ENCODE measurements at regions not wholly inside any gene's neighbourhood (a gene's known extent, or its start where the extent isn't known, plus 50 kb on each side); places are given as distances from the start of the nearest gene placed in this dataset.

DNA sequence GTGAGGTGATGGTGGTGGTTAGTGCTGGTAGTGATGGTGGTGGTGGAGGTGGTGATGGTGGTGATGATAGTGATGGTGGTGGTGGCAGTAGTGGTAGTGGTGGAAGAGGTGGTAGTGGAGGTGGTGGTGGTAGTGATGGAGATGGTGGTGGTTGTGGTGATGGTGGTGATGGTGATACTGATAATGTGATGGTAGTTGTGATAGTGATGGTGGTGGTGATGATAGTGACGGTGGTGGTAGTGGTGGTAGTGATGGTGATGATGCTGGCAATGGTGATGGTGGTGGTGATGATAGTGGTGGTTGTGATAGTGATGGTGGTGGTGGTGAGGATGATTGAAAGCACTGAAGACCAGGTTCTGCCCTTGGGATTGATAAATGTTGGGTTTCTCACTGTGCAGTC lies 85.2 kb upstream of the SLC1A3 start:
- Histone ChIP-seq H3K9me3 (no peaks in the 10 kb centered on the region), H3K27ac (no peak overlapping the region), H3K4me3 (ENCODE audit: low read depth in 1 of 2, low read length in 1 of 2) (no peak overlapping the region), H3K4me1 (ENCODE audit: control insufficient read depth in 1 of 2, insufficient read depth in 1 of 2, low read depth in 1 of 2, low read length in 1 of 2) (no peaks in the 10 kb centered on the region), H3K36me3 (no peaks in the 10 kb centered on the region), H3K27me3 (no peaks in the 10 kb centered on the region)
- no peak for TF ChIP-seq CTCF (IDR thresholded peaks at IDR 0.05)

DNA sequence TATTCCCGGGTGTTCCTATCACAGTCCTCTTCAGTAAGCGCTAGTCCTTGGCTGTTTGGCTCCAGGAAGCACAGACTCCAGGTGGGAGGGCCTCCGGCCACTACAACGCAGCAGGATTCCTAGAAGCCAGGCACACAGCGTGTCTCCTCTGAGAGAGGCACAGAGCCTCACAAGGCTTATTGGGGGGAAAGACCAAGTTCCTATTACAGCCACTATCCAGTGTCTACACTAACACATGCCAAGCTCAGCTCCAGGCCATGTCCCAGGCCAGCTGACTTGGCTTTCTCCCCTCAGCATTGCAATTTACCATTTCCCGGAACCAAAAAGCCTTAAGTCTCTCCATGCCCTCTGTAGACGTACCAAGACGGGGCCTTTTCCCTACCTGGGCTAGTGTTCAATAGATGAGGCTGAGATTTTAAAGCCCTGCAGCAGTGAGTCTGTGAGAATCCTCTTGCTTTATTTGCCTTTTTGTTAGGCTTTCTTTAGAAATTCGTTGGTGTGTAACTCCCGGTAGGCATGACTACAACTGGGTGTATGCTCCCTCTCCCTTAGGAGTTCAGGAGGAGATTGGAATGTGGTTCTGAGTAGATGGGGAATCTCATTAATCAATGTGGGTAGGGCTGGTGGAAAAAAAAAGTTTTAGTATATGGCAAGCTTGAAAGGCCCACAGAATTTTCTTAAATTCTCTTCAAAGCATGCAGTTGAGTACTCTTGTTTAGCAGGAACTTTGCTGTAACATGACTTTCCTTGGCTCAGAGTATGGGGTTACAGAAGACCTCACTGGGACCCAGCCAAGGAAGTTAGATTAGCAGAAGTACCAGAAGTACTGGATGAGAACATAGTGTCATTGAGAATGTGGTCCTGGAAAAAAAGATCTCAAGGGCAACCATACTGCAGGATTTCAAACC lies 84.3 kb upstream of the SLC1A3 start:
- no peaks in the 10 kb centered on the region for H3K4me1 ChIP-seq (ENCODE audit: control insufficient read depth in 1 of 2, insufficient read depth in 1 of 2, low read depth in 1 of 2, low read length in 1 of 2)
- H3K27me3 ChIP-seq: no peaks in the 10 kb centered on the region
- H3K9me3 ChIP-seq: no peaks in the 10 kb centered on the region
- no peak overlapping the region for H3K27ac ChIP-seq
- H3K4me3 ChIP-seq (ENCODE audit: low read depth in 1 of 2, low read length in 1 of 2): no peak overlapping the region
- H3K36me3 ChIP-seq: no peaks in the 10 kb centered on the region
- no peak for TF ChIP-seq CTCF (IDR thresholded peaks at IDR 0.05)

DNA sequence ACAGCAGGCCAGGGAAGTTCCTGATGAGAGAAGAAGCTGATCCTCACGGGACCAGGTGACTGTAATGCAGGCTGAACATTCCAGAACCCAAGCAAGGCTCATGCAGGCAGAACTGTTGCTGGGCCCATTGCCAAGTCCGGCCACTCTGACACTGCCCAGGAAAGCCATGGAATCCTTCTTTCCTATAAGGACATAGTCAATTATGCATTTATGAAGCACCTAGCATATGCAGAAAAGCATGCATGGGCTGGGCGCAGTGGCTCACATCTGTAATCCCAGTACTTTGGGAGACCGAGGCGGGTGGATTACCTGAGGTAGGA lies 83.7 kb upstream of the SLC1A3 start:
- H3K27me3 ChIP-seq: no peaks in the 10 kb centered on the region
- H3K27ac ChIP-seq: no peak overlapping the region
- TF ChIP-seq CTCF (IDR thresholded peaks at IDR 0.05): no peak
- no peak overlapping the region for H3K4me3 ChIP-seq (ENCODE audit: low read depth in 1 of 2, low read length in 1 of 2)
- no peaks in the 10 kb centered on the region for H3K36me3 ChIP-seq
- no peaks in the 10 kb centered on the region for H3K9me3 ChIP-seq
- H3K4me1 ChIP-seq (ENCODE audit: control insufficient read depth in 1 of 2, insufficient read depth in 1 of 2, low read depth in 1 of 2, low read length in 1 of 2): no peaks in the 10 kb centered on the region

DNA sequence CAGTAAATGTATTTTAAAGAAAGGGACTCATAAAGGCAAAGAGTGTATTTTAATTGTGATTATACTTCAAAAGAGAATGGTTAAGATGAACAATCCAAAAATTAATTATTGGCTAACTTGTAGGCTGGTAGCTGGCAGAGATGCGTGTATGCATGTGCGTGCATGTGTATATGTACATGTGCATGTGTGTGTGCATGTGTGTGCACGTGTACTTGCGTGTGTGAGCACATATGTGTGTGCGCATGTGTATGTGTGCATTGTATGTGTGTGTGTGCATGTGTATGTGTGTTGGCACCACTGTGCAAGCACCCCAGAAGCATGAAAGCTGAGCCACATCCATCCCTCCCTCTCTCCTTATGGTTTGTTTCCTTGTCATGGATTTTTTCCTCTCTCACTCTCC lies 83.0 kb upstream of the SLC1A3 start:
- Histone ChIP-seq H3K27ac (no peak overlapping the region), H3K4me3 (ENCODE audit: low read depth in 1 of 2, low read length in 1 of 2) (no peak overlapping the region), H3K27me3 (no peaks in the 10 kb centered on the region), H3K4me1 (ENCODE audit: control insufficient read depth in 1 of 2, insufficient read depth in 1 of 2, low read depth in 1 of 2, low read length in 1 of 2) (no peaks in the 10 kb centered on the region), H3K9me3 (no peaks in the 10 kb centered on the region), H3K36me3 (no peaks in the 10 kb centered on the region)
- no peak for TF ChIP-seq CTCF (IDR thresholded peaks at IDR 0.05)

GRCh38 chr5:36523926-36524325 lies 82.5 kb upstream of the SLC1A3 start:
- Histone ChIP-seq H3K9me3 (no peaks in the 10 kb centered on the region), H3K27ac (no peak overlapping the region), H3K27me3 (no peaks in the 10 kb centered on the region), H3K36me3 (no peaks in the 10 kb centered on the region), H3K4me3 (ENCODE audit: low read depth in 1 of 2, low read length in 1 of 2) (no peak overlapping the region), H3K4me1 (ENCODE audit: control insufficient read depth in 1 of 2, insufficient read depth in 1 of 2, low read depth in 1 of 2, low read length in 1 of 2) (peaks cover 0 to under 1% of the 10 kb centered on the region in 2 experiments)
- TF ChIP-seq CTCF (IDR thresholded peaks at IDR 0.05): no peak
